SJCRH30 (cell line): ENCODE measurements at regions not wholly inside any gene's neighbourhood (a gene's known extent, or its start where the extent isn't known, plus 50 kb on each side); places are given as distances from the start of the nearest gene placed in this dataset.

Experiments
- DNase-seq, 2 experiments: peaks; one replicate each; pipeline ENCODE4 v3.0.0-alpha.2; 2015 to 2020
- H3K27ac ChIP-seq: fragments of 250-450 bp; sonication (Bioruptor Pico); 2 replicates; pipeline ENCODE4 v1.5.1; 2020; ENCODE audit warnings: mild to moderate bottlenecking, moderate library complexity
- H3K27me3 ChIP-seq: fragments of 250-450 bp; sonication (Bioruptor Pico); 2 replicates; pipeline ENCODE4 v1.5.1; 2020; ENCODE audit warnings: mild to moderate bottlenecking, moderate library complexity
- H3K36me3 ChIP-seq: fragments of 250-450 bp; sonication (Bioruptor Pico); 2 replicates; pipeline ENCODE4 v1.5.1; 2020; ENCODE audit warnings: mild to moderate bottlenecking, moderate library complexity
- H3K4me1 ChIP-seq: fragments of 250-450 bp; sonication (Bioruptor Pico); 2 replicates; pipeline ENCODE4 v1.5.1; 2020; ENCODE audit warnings: mild to moderate bottlenecking, moderate library complexity
- H3K4me3 ChIP-seq: fragments of 250-450 bp; sonication (Bioruptor Pico); 2 replicates; pipeline ENCODE4 v1.5.1; 2020; ENCODE audit warnings: mild to moderate bottlenecking, moderate library complexity
- H3K9me3 ChIP-seq: fragments of 250-450 bp; sonication (Bioruptor Pico); replicated peaks from 2 replicates; pipeline ENCODE4 v1.5.1; 2020; ENCODE audit warnings: mild to moderate bottlenecking, moderate library complexity

GRCh38 chr3:152724270-152724669 lies 110.7 kb upstream of the P2RY1 start:
- Histone ChIP-seq H3K27ac (no peak overlapping the region), H3K27me3 (no peaks in the 10 kb centered on the region), H3K4me3 (no peak overlapping the region), H3K36me3 (no peaks in the 10 kb centered on the region), H3K4me1 (peaks cover 11% of the 10 kb centered on the region), H3K9me3 (no peaks in the 10 kb centered on the region)
- no peak for DNase-seq

GRCh38 chr3:152728231-152728980 lies 106.5 kb upstream of the P2RY1 start:
- Histone ChIP-seq H3K4me1 (peaks cover 3% of the 10 kb centered on the region; the same call in 1 of the 2 replicates), H3K9me3 (no peaks in the 10 kb centered on the region), H3K27me3 (no peaks in the 10 kb centered on the region), H3K4me3 (no peak overlapping the region), H3K27ac (no peak overlapping the region), H3K36me3 (no peaks in the 10 kb centered on the region)
- DNase-seq = no peak

GRCh38 chr3:152729906-152730305 lies 105.0 kb upstream of the P2RY1 start:
- Histone ChIP-seq H3K4me1 (peaks cover 3% of the 10 kb centered on the region; the same call in 1 of the 2 replicates), H3K27ac (no peak overlapping the region), H3K36me3 (no peaks in the 10 kb centered on the region), H3K27me3 (no peaks in the 10 kb centered on the region), H3K4me3 (no peak overlapping the region), H3K9me3 (no peaks in the 10 kb centered on the region)
- DNase-seq = no peak

- H3K36me3 ChIP-seq = no peaks in the 10 kb centered on the region
- H3K27me3 ChIP-seq = no peaks in the 10 kb centered on the region
- H3K27ac ChIP-seq = no peak overlapping the region; the same call in 1 of the 2 replicates
- H3K9me3 ChIP-seq = no peaks in the 10 kb centered on the region
- H3K4me1 ChIP-seq = 0 out of 2 replicates have a peak, but pooled peaks cover 3% of the 10 kb centered on the region
- H3K4me3 ChIP-seq = no peak overlapping the region
- peak in 1 of 2 experiments; percentile 26 for DNase-seq
These were observed 103.4 kb upstream of the P2RY1 start for GRCh38 chr3:152731511-152731910.

GRCh38 chr3:152733584-152734119 lies 101.3 kb upstream of the P2RY1 start:
- no peak overlapping the region for H3K4me3 ChIP-seq
- no peaks in the 10 kb centered on the region for H3K36me3 ChIP-seq
- no peak overlapping the region for H3K27ac ChIP-seq
- no peaks in the 10 kb centered on the region for H3K27me3 ChIP-seq
- no peaks in the 10 kb centered on the region for H3K9me3 ChIP-seq
- peaks cover 16% of the 10 kb centered on the region for H3K4me1 ChIP-seq
- DNase-seq = no peak

GRCh38 chr3:152737021-152737908 lies 97.7 kb upstream of the P2RY1 start:
- no peaks in the 10 kb centered on the region for H3K9me3 ChIP-seq
- peaks cover 16% of the 10 kb centered on the region for H3K4me1 ChIP-seq
- DNase-seq = peak; percentile 20 to 34
- no peaks in the 10 kb centered on the region for H3K36me3 ChIP-seq
- H3K27ac ChIP-seq = no peak overlapping the region
- H3K27me3 ChIP-seq = no peaks in the 10 kb centered on the region
- H3K4me3 ChIP-seq = no peak overlapping the region

GRCh38 chr3:152738656-152739055 lies 96.3 kb upstream of the P2RY1 start:
- H3K36me3 ChIP-seq = no peaks in the 10 kb centered on the region
- H3K27me3 ChIP-seq = no peaks in the 10 kb centered on the region
- DNase-seq = no peak
- H3K4me1 ChIP-seq = peaks cover 16% of the 10 kb centered on the region
- H3K27ac ChIP-seq = no peak overlapping the region
- no peak overlapping the region for H3K4me3 ChIP-seq
- no peaks in the 10 kb centered on the region for H3K9me3 ChIP-seq

GRCh38 chr3:152742368-152743347 lies 92.3 kb upstream of the P2RY1 start:
- peaks cover 8% of the 10 kb centered on the region; the same call in 1 of the 2 replicates for H3K4me1 ChIP-seq
- H3K27ac ChIP-seq = no peak overlapping the region
- H3K36me3 ChIP-seq = no peaks in the 10 kb centered on the region
- H3K4me3 ChIP-seq = no peak overlapping the region
- H3K9me3 ChIP-seq = no peaks in the 10 kb centered on the region
- no peaks in the 10 kb centered on the region for H3K27me3 ChIP-seq
- DNase-seq = no peak

GRCh38 chr3:152745646-152746045 lies 89.3 kb upstream of the P2RY1 start:
- Histone ChIP-seq H3K4me1 (no peaks in the 10 kb centered on the region), H3K27ac (no peak overlapping the region), H3K9me3 (no peaks in the 10 kb centered on the region), H3K27me3 (no peaks in the 10 kb centered on the region), H3K36me3 (no peaks in the 10 kb centered on the region), H3K4me3 (no peak overlapping the region)
- DNase-seq = no peak

GRCh38 chr3:152754303-152754702 lies 80.6 kb upstream of the P2RY1 start:
- no peak for DNase-seq
- no peaks in the 10 kb centered on the region for H3K9me3 ChIP-seq
- no peak overlapping the region for H3K4me3 ChIP-seq
- H3K4me1 ChIP-seq = no peaks in the 10 kb centered on the region
- H3K36me3 ChIP-seq = no peaks in the 10 kb centered on the region
- H3K27me3 ChIP-seq = no peaks in the 10 kb centered on the region
- no peak overlapping the region for H3K27ac ChIP-seq

GRCh38 chr3:152756807-152757206 lies 78.1 kb upstream of the P2RY1 start:
- no peaks in the 10 kb centered on the region for H3K36me3 ChIP-seq
- no peaks in the 10 kb centered on the region for H3K4me1 ChIP-seq
- H3K9me3 ChIP-seq = no peaks in the 10 kb centered on the region
- no peaks in the 10 kb centered on the region for H3K27me3 ChIP-seq
- no peak for DNase-seq
- H3K27ac ChIP-seq = no peak overlapping the region
- no peak overlapping the region for H3K4me3 ChIP-seq

GRCh38 chr3:152760024-152760563 lies 74.8 kb upstream of the P2RY1 start:
- DNase-seq = no peak
- H3K27me3 ChIP-seq = no peaks in the 10 kb centered on the region
- H3K4me1 ChIP-seq = no peaks in the 10 kb centered on the region
- H3K9me3 ChIP-seq = no peaks in the 10 kb centered on the region
- no peaks in the 10 kb centered on the region for H3K36me3 ChIP-seq
- no peak overlapping the region for H3K4me3 ChIP-seq
- no peak overlapping the region for H3K27ac ChIP-seq

- Histone ChIP-seq H3K36me3 (no peaks in the 10 kb centered on the region), H3K27me3 (no peaks in the 10 kb centered on the region), H3K4me1 (no peaks in the 10 kb centered on the region), H3K4me3 (no peak overlapping the region), H3K27ac (no peak overlapping the region), H3K9me3 (no peaks in the 10 kb centered on the region)
- DNase-seq = no peak
These were observed 74.3 kb upstream of the P2RY1 start for GRCh38 chr3:152760591-152760990.

GRCh38 chr3:152768478-152768877 lies 66.5 kb upstream of the P2RY1 start:
- Histone ChIP-seq H3K27ac (no peak overlapping the region), H3K9me3 (no peaks in the 10 kb centered on the region), H3K4me3 (no peak overlapping the region), H3K36me3 (no peaks in the 10 kb centered on the region), H3K27me3 (no peaks in the 10 kb centered on the region), H3K4me1 (no peaks in the 10 kb centered on the region)
- no peak for DNase-seq
